Mucosa of descending colon (tissue), 3 donors: ENCODE measurements at regions not wholly inside any gene's neighbourhood (a gene's known extent, or its start where the extent isn't known, plus 50 kb on each side); places are given as distances from the start of the nearest gene placed in this dataset.
"Not testable (repeated sequence)": the region's sequence is repeated elsewhere in the genome, so short reads cannot be mapped to it uniquely, and the experiment has no call there.

Experiments
- ATAC-seq: fragments of 200-7000 bp; cut with Tn5 transposase; one replicate; pipeline ENCODE4 v1.9.1; 2020; ENCODE audit warnings: mild to moderate bottlenecking, moderate library complexity
- DNase-seq, 3 donors: peaks; one replicate each; pipeline ENCODE4 v3.0.0-alpha.2; 2020
- H3K36me3 ChIP-seq: fragments of 200-600 bp; one replicate; pipeline ENCODE4 v1.8.0; 2021; ENCODE audit warnings: low read depth, mild to moderate bottlenecking
- H3K4me1 ChIP-seq: fragments of 200-600 bp; one replicate; pipeline ENCODE4 v1.8.0; 2021; ENCODE audit warnings: low read depth, mild to moderate bottlenecking
- H3K4me3 ChIP-seq: fragments of 200-600 bp; one replicate; pipeline ENCODE4 v1.8.0; 2021; ENCODE audit warnings: mild to moderate bottlenecking
- H3K9me3 ChIP-seq: fragments of 200-600 bp; one replicate; pipeline ENCODE4 v1.8.0; 2021; ENCODE audit warnings: mild to moderate bottlenecking
- CTCF ChIP-seq: fragments of 200-600 bp; IDR thresholded peaks from one replicate; pipeline ENCODE4 v1.8.0; 2022; ENCODE audit warnings: antibody characterized with exemption, mild to moderate bottlenecking
- intact Hi-C, 2 donors: fragments of 100-400 bp; cut with DNase I in 1 of 2; cut with micrococcal nuclease in 1 of 2; formaldehyde crosslinking; loops; one replicate each; pipeline versions ENCODE4 v1.11.0 to v1.11.1; 2022; cut with DNase I, micrococcal nuclease
- donor health status: DM: no; HTN: no; CAD: no; lungs with moderate emphysema.
- donor health status: DM: no; HTN: no; CAD: no.
- donor health status: DM: no; HTN: yes; CAD: no.

GRCh38 chr1:195733826-195734225 lies 874.4 kb downstream of the KCNT2 start:
- Histone ChIP-seq H3K9me3 (no peaks in the 10 kb centered on the region), H3K4me3 (no peak overlapping the region), H3K4me1 (peaks cover 5% of the 10 kb centered on the region), H3K36me3 (no peaks in the 10 kb centered on the region)
- no peak for TF ChIP-seq CTCF
- intact Hi-C loops = no loop called here
- ATAC-seq = peak; percentile 79
- peak in 1 of 3 donors; percentile 57 for DNase-seq

- H3K4me1 ChIP-seq = peaks cover 5% of the 10 kb centered on the region
- intact Hi-C loops = no loop called here
- H3K36me3 ChIP-seq = no peaks in the 10 kb centered on the region
- DNase-seq (no peak), ATAC-seq (peak; percentile 66)
- no peak overlapping the region for H3K4me3 ChIP-seq
- no peaks in the 10 kb centered on the region for H3K9me3 ChIP-seq
- no peak for TF ChIP-seq CTCF
Observed at GRCh38 chr1:195733408-195733807, 874.8 kb downstream of the KCNT2 start.

GRCh38 chr1:195731385-195731784 lies 876.9 kb downstream of the KCNT2 start:
- intact Hi-C loops = no loop called here
- Histone ChIP-seq H3K4me1 (peaks cover 5% of the 10 kb centered on the region), H3K9me3 (no peaks in the 10 kb centered on the region), H3K4me3 (no peak overlapping the region), H3K36me3 (no peaks in the 10 kb centered on the region)
- no peak for ATAC-seq
- TF ChIP-seq CTCF = no peak
- no peak for DNase-seq

GRCh38 chr1:195723796-195724194 lies 884.4 kb downstream of the KCNT2 start:
- TF ChIP-seq CTCF = no peak
- Histone ChIP-seq H3K9me3 (no peaks in the 10 kb centered on the region), H3K4me3 (no peak overlapping the region), H3K36me3 (no peaks in the 10 kb centered on the region), H3K4me1 (no peaks in the 10 kb centered on the region)
- ATAC-seq (no peak), DNase-seq (no peak)
- intact Hi-C loops = no loop called here

GRCh38 chr1:195722852-195723795 lies 885.1 kb downstream of the KCNT2 start:
- H3K4me1 ChIP-seq, H3K4me3 ChIP-seq, H3K9me3 ChIP-seq, ATAC-seq, H3K36me3 ChIP-seq, intact Hi-C loops: not testable (repeated sequence)
- peak in 1 of 3 donors; percentile 45 for DNase-seq

- peak; percentile 41 for ATAC-seq
- DNase-seq = peak in 2 of 3 donors; percentile 44 to 50
- intact Hi-C loops, H3K9me3 ChIP-seq, H3K4me3 ChIP-seq, H3K4me1 ChIP-seq, H3K36me3 ChIP-seq: not testable (repeated sequence)
Observed at GRCh38 chr1:195722146-195722545, 886.1 kb downstream of the KCNT2 start.
